Stimulated activated CD4-positive, alpha-beta T cell treated with anti-CD3 and anti-CD28 coated beads, Interleukin-12 subunit alpha, Interleukin-12 subunit beta, amount 100 ng/mL, for 48 hours (primary cell): ENCODE measurements at regions not wholly inside any gene's neighbourhood (a gene's known extent, or its start where the extent isn't known, plus 50 kb on each side); places are given as distances from the start of the nearest gene placed in this dataset.

Experiments
- DNase-seq, 3 donors: peaks; one replicate each; pipeline ENCODE4 v3.0.0-alpha.2; 2020; ENCODE audit warnings: low read depth in 2 of 3, low spot score in 1 of 3

DNA sequence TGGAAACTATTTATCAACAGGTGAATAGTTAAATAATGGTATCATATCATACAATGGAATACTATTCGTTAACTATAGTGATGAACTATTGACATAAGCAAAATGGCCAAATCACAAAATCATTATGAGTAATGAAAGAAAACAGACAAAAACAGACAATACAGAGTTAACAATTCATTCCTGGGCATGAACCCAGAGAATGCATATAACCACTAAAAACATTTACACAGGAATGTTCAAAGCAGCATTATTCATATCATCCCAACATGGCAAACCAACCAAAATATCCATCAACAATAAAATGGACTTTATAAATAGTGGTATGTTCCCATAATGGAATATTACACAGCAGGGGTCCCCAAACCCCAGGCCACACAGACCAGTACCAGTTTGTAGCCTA is 131.2 kb upstream of the CYP1B1 start:
- DNase-seq: no peak

DNA sequence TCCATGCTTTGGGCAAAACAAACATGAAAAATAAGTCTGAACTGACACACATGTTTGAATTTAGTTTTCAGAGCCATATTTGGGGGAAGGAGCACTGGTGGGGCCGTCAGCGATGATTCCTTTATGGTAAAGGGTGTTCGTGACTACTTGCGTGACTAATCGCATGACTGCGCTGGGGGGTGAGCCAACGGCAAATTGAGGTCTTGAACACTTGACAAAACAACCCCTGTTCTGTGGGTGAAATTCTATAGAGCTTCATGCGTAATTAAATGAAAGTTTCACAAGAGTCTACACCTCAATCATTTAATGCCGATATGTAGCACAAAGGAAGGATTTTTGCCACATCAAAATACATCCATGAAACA is 127.5 kb upstream of the CYP1B1 start:
- DNase-seq: no peak

DNA sequence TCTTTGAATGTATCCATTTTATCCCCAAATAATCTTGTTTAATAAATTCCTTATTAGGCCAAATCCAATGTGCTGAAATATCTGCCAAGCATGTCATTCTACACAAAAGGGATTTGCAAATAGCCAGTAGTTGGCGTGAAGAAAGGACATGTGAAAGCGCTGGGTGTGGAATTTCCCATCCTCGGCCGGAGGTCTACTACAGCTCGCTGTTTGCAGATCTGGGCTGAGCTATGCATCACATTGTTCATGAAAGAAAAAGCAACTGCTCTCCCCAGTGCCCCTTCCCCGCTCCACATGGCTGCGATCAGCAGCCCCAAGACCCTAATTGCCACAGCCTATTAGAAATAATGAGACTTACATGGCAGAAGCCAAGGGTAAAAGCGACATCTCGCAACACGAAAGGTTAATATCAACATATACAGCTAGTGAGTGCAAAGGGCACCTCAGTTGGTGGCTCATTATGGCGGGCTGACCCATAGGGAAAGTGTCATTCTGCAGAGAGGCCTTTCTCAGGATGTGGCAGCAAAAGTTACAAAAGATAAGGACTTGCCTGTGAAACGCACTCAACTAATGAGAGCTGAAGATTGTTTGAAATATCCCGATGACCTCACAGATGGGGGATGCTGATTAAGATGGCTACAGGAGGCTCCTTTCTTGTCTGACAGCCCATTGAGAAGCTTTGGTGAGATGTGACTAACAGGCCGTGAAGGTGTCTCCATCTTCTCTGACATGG is 126.9 kb upstream of the CYP1B1 start:
- no peak for DNase-seq

DNA sequence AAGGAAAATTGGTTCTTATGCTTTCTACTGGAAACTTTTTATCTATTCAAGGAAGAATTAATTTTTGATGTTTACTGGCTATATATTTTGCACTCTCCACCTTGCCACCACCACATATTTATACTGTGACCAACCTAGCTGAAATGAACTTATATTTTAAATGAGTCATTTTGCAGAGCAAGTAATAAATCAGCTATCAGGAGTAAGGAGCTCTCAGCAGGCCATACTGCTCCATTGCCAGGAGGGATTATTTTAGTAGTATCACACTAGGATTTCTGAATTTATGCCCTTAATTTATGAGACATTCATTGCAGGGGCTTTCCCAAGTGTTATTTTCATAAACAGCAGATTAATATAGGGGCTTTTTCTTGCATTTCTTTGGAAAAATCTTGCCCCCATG is 125.8 kb upstream of the CYP1B1 start:
- no peak for DNase-seq

DNA sequence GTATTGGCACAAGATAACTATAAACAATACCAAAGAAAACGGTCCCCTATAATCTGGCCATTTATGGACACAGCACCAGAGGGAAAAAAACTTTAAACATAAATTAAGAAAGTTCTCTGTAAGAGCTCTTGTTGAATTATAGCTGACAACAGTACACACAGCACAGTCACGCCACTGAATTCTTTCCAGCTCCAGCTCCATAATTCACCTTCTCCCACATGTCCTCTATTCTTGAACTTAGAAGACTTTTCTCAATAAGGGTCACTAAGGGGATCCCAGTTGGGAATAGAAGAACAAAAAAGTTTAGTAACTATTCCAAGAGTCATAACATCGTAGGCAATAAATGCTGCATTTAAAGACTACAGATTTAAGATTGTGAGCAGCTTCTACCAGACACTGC is 124.6 kb upstream of the CYP1B1 start:
- DNase-seq: no peak

DNA sequence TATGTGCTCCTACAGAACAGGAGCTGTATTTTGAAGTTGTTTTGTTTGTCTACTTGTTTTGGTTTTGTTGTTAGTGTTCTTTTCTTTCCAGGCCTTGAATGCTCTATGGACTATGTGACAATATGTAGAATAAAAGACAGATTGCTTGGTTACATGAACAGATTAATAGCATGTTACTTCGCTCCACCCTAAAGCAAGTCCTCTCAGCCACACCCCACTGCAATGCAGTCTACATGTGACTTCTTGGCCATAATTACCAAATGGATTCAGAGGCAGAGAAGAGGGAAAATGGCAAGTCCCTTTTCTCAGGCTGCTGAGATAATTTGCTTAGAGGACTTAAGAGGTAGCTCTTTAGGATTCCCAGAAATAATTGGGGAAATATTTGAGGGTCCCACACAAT is 123.2 kb upstream of the CYP1B1 start:
- DNase-seq: no peak

DNA sequence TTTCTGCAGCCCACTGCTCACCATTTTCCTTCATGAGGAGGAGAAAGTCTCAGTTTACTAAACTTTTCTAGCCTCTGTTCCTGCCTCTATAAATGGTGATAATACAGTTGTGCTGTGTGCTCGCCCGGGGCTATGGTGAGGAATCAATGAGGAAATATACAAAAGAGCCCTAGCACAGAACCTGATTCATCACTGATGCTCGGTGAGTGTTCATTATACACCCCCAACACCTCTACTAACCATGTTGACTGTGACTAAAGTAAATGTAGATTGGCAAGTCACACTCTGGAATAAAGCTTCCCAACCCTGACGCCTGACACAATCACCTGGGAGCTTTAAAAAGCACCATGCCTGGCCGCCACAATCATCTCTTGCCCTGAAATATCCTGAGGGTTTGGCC is 118.8 kb upstream of the CYP1B1 start:
- no peak for DNase-seq

DNA sequence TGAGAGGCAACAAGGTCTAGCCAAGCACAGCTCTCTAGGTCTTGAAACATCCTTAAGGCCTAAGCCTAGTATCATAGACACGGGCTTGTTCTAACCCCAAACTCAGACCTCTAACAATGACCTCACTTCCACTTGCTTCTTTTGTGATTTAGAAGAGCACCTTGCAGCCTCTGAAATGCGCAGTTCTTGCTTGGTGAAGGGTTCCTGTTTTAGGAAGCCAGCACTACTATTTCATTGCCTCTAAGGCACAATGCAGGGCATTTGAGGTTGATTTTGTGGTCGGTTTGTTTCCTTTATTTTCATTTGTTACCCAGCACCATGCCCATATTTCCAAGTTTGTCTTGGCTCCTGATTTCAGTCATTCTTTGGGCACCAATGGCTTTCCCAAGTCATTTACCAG is 117.0 kb upstream of the CYP1B1 start:
- no peak for DNase-seq

DNA sequence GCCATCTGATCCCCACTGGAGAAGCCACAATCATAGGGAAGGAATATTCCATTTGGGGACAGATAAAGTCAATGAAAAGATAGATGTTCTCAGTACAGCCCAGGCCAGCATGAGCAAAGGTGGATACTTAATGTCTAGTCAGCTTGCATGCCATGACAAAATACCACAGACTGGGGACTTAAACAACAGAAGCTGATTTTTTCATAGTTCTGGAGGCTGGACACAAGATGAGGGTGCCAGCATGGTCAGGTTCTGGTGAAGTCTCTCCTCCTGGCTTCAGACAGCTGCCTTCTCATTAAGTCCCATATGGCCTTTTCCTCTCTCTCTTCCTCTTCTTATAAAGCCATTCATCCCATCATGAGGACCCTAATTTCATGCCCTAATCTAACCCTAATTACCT is 116.1 kb upstream of the CYP1B1 start:
- DNase-seq: no peak

DNA sequence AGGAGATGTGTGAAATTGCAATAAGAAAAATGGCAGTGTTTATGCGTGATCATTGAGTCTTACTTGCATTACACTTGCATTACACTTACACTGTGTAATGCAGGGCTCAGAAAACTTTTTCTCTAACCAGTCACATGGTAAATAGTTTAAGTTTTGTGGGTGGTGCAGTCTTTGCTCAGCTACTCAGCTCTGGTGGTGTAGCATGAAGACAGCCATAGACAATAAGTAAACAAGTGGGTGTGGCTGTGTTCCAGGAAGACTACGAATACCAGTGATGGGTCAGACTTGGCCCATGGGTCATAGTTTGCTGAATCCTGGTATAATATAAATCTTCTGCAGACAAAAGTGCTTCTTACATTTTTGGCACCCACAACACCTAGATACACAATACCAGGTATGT is 115.6 kb upstream of the CYP1B1 start:
- DNase-seq: no peak

DNA sequence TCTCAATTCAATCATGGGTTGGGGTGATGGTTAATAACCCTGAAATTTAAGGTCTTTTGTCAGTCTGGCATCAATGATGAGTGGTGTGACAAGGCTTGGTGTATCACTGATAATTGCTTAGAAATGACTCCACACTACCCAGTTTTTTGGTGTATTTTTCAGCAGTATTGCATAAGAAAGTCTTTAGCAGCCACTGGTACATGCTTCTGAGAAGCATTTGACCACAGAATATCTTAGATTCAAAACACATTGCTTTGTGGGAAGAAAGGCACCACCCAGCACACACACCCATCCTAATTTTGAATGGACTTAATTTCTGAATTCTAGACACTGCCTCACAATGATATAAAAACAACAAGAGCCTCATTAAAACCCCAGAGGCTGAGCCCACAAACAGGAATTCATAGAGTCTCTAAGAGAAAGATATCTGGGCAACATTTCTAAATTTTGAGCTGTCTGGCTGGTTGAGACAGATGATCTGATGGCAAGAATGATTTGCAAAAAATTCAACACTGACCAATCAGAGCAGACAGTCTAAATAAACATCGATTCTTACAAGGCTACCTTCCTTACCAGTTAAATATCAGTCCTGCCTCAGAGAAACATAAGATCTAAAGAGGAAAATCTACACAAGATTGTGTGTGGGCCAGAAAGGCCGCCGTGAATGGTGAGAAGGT is 114.7 kb upstream of the CYP1B1 start:
- DNase-seq: no peak

DNA sequence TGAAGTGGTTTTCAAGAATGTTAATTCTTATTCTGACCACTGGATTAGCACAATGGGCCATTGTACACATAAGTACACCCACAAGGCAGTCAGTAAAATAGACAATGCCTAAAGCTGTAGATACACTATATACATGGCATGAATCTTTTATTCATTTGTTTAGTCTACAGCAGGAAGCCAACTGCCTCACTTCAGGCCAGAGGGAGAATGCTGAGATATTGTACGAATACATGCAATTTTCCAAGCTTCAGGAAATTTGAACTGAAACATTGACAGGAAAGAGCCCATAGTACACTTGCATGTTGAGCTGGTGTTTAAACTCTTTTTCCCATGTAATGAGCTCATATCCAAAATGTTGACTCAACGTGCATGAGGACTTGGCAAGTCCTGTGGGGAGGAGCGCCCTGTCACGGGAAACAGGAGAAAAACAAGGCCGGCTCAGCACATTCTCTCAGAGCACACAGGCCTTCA is 111.6 kb upstream of the CYP1B1 start:
- DNase-seq: no peak

DNA sequence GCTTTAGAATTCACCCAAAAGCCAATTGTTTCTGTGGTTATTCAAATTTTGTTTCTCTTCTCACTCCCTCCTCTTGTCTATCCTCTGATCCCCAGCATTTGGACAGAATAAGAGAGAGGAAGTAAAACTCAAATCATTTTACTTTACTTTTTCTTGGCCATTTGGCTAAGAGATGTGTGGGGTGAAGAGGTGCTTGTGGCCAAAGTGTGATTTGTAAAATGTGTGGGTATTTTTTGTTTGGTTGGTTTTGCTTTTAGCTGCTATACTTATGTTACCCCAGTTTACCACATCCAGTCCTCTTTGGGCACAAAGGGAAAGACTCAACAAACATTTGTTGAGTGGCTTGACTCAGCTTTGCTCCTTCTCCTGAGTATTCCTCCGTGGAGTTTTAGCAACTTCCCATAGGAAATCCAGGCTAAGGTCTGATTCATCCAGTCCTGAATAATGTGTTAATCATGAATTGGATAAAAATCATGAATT is 109.1 kb upstream of the CYP1B1 start:
- DNase-seq: no peak

DNA sequence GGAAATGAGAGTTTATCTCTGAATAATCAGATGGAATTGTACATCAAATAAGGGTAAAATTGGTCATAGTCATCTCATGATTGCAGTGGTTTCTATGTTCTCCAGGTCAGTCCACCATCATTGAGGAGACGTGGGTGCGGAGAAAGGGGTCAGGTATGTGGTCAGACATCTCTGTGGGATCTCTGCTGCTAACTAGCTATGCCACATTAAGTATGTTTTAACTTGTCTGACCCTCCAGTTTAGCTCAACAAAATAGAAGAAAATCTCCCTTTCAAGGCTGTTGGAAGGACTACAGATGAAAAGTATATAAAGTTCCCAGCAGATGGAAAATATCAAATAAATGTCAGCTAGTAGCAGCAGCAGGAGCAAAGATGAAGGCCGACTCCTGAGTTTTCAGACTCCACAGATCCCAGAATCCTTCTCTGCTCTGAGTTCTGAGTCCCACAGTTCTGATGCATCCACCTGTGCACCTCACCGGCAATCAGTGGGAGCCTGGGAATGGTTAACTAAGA is 106.6 kb upstream of the CYP1B1 start:
- no peak for DNase-seq

DNA sequence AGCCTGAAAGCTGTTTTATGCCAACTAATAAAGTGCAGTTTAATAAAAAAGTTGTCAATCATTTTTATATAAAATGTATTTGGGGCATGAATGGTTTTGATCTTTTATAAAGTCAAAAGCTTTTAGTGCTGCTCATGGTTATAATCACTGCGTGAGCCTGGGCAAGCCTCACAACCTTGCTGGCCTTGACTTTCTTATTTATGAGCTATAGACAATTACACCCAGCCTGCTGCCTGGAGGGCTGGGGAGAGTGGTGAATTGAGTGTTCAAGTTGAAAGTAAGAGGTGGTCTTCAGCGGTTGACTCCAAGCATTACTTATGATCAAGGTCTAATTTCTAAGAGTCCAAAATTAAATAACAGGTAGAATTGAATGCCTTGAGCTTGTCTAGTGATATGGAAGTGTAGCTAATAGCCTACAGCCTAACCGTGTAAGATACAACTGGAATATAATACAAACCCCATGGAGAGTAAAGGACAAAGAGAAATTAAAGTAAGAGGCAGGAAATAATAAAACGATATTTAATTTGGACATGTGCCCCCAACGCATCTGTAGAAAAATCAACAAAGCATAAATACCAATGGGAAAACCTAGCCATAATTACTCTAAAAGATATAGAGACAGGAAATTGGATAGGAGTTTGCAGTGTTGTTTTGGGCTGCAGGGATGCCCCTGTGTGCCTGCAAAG is 106.0 kb upstream of the CYP1B1 start:
- DNase-seq: no peak

DNA sequence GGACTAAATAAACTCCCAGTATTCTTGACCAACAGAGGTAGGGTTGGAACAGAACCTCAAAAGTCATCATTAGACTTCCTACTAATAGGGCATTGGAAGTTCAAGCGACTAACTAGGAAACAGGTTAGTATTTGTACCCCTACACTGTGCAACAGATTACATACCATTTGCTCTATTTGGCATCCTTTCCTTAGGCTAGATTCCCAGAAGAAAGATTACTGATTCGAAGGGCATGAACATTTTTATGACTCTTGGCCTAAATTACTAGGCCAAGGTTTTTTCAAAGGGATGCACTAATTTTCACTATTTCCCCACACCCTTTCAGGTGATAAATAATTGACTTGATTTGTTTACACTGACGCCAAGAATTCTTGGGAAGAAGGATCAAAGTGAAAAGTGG is 104.8 kb upstream of the CYP1B1 start:
- no peak for DNase-seq

DNA sequence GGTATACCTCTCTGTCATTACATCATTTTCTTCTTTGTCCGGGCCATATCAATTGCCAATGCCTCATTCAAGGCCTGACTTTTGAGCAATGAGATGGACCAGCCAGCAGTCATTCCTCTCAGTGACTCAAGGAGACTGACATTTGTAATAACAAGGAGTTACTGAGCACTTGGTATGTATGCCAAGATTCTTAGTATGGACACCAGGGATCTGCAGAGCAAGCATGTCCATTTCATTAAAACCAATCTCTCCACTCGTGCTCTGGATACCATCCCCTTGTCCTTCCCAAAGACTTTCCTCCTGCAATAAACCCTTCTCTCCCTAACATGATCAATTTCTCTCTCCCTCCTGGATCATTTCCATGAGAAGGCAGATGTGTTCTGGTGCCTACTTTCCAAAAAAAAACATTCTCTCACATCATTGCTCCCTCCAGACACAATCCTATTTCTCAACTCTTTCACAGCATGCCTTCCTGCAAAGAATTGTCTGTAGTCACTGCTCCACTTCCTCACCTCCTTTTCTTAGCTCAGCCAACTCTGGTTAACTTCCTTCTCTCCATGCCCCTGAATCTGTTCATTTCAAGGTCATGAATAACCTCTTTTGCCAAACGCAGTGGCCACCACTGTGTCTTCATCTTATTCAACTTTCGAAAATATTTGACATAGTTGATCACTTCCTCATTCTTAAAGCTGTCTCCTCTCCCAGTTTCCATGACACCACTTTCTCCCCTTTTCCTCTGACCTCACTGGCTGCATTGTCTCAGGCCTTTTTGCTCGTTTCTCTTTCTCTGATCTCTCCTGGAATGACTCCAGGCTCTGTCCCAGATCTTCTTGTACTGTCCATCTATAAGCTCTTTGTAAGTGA is 102.8 kb upstream of the CYP1B1 start:
- no peak for DNase-seq

DNA sequence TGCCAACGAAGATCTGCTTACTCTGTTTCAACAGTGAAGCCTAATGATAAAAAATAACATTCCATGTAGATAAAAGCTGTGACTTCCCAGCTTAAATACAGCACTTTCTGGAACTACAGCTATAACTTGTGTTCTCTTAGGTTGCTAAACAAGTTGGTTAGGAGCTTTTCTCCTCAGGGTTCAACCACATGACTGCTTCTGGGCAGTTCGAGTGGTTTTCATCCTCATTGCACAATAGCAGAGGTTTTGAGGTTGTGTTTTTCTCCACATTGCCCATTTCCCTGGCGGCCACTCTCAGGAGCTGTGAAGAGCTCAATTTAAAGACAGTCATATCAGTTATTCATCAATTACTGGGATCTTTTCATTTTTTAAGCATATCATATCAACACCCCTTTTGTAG is 102.2 kb upstream of the CYP1B1 start:
- DNase-seq: no peak

DNA sequence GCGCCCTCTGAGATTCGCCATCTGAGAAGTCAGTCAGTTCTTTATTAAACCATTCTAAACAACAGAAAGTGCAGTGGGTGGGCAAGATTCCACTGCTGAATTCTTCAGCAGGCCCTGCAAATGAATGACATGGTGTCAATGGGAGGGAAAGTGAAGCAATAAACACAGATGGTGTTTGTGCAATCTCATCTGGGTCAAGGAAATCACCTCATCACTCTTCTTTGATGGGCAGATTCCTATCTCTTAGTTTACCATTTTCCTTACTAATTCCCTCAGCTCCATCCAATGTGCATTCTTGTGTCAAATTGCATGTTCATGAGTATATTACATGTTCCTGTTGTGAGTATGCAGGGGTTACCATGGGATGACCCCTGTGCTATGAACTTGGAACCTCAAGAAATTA is 100.7 kb upstream of the CYP1B1 start:
- DNase-seq: no peak

DNA sequence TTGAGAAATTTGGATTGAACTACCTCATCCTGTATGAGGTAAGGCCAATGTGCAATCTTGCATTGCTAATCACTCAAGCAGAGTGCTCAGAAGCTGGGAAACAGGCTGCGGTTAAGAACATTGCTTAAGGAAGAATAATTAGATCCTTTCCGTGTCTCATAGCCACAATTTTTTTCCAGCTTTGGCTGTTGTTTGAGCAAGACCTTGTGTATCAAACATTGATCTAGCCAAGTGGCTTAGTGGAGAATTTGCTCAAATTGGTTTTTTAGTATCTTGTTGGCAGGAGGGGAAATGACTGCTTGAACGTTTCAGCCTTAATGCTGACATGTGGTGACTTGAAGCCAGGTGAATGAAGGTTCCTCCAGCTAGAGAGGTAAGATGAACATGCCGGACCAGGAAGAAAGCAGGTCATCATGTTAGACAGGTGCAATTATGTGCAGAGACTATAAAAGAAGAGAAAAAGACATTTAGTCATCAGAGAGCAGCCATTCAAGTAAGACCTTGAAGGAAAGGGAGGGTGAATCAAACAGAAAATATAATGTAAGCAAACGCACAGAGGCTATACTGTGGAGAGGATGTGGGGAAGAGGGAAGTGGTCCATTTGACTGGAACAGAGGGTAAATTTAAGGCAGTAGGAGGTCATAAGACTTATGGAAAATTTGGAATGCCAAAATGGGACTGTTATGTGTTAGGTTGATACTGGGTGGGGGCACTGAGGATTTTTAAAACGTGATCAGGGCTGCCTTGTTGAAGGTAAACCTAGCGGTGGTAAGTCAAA is 98.9 kb upstream of the CYP1B1 start:
- DNase-seq: no peak
